GM12873 (cell line): ENCODE measurements at regions not wholly inside any gene's neighbourhood (a gene's known extent, or its start where the extent isn't known, plus 50 kb on each side); places are given as distances from the start of the nearest gene placed in this dataset.

Experiments used
- TF ChIP-seq, protein P1 (sequence below): IDR thresholded peaks from 2 replicates; pipeline ENCODE4 v1.5.1; 2012; ENCODE audit warnings: low read depth, mild to moderate bottlenecking, moderate library complexity, low read length, control low read depth; ENCODE audit not compliant: insufficient read depth; ENCODE audit errors: missing control alignments

DNA sequence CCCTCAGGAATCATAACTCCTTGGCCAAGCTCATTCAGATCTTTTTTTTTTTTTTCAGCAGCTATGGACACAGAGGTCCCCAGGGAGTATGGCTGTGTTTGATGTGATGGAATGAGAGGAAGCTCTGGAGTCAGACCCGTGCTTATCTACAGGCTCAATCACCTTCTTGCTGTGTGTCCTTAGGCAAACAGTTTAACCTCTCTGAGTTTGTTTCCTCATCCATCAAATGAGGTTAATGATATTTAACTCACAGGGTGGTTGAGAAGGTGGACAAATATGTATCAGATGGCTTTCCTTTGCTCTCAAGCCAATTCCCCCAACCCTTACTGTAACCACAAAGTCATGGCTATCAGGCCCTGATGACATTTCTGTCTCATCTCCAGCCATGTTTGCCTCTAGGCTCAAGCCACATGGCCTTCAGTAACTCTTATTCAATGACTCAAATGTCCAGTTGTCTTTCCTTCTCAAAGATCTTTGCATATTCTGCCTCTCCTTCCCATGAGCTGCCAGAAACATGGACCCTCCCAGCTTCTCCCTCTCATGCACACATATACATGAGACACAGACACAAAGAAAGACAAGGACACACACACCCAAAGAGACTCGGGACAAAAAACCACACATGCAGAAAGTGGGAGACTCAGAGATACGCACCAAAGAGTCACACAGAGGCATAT, 303.5 kb upstream of the KAZN start:
- TF ChIP-seq, protein P1, sequence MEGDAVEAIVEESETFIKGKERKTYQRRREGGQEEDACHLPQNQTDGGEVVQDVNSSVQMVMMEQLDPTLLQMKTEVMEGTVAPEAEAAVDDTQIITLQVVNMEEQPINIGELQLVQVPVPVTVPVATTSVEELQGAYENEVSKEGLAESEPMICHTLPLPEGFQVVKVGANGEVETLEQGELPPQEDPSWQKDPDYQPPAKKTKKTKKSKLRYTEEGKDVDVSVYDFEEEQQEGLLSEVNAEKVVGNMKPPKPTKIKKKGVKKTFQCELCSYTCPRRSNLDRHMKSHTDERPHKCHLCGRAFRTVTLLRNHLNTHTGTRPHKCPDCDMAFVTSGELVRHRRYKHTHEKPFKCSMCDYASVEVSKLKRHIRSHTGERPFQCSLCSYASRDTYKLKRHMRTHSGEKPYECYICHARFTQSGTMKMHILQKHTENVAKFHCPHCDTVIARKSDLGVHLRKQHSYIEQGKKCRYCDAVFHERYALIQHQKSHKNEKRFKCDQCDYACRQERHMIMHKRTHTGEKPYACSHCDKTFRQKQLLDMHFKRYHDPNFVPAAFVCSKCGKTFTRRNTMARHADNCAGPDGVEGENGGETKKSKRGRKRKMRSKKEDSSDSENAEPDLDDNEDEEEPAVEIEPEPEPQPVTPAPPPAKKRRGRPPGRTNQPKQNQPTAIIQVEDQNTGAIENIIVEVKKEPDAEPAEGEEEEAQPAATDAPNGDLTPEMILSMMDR, result no peak

GRCh38 chr1:14296795-14297194, 301.7 kb upstream of the KAZN start:
- TF ChIP-seq, protein P1, result no peak

DNA sequence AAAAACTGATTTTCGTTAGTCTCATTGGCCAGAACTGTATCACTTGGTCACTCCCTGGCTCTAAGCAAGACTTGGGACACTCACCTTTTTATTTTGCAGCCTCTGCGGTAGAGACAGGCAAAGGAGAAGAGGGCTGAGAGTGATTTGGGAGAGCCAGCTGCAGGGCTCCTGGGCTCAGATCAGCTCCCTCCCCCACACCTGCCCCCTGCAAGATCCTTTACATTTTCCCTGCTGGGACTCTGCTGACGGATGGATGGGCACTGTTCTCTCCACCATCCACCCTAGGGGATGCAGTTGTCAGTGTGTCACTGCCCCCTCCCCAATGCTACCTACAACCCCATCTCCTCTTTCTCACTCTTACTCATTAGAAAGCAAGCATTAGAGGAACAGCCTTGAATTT, 301.1 kb upstream of the KAZN start:
- TF ChIP-seq, protein P1, result no peak

- TF ChIP-seq, protein P1, result no peak
These were observed 299.7 kb upstream of the KAZN start for GRCh38 chr1:14298806-14299205.

- TF ChIP-seq, protein P1, result no peak
These were observed 297.3 kb upstream of the KAZN start for GRCh38 chr1:14300991-14301703.

DNA sequence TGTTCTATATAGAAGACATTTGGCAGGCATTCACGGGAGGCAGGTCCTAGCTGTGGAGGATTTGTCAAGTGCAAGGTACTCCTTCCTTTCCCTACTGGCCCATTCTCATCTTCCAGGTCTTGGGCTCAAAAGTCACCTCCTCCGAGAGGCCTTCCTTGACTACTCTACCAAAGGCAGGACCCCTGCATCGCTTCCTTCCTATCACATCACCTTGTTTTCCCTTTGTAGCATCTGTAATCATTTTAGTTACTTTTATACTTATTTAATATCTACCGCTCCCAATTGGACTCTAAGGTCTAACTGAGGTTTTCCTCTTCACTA, 296.8 kb upstream of the KAZN start:
- TF ChIP-seq, protein P1, result no peak

GRCh38 chr1:14302025-14302424, 296.5 kb upstream of the KAZN start:
- TF ChIP-seq, protein P1, result no peak
